ENCODE measurements at regions not wholly inside any gene's neighbourhood (a gene's known extent, or its start where the extent isn't known, plus 50 kb on each side); places are given as distances from the start of the nearest gene placed in this dataset.

DNA sequence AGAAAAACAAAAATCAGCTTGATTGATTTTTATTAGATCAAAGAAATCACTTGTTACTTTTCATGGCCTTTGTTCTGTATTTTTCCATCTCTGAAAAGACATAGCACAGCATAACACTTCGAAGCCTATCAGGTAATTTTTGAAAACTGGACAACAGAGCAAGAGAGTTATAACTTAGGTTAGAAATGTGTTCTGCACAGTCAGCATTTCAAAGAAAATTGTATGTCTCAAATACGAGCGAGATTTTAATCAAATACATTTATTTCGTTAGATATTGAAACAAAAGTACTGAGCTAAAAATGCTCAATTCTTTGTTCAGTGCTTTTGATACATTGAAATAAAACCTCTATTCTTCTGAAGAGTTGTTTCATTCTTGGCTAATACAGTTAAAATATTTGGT lies 144.1 kb upstream of the SLC10A2 start:
- Mint-ChIP-seq H3K4me3 (no peak overlapping the region), H3K27ac (no peak overlapping the region), H3K9me3 (no peaks in the 10 kb centered on the region), H3K36me3 (no peaks in the 10 kb centered on the region), H3K4me1 (no peaks in the 10 kb centered on the region), H3K27me3 (no peaks in the 10 kb centered on the region)
- H3K9me3 ChIP-seq = no peaks in the 10 kb centered on the region
- no peak overlapping the region for H3K4me3 ChIP-seq (ENCODE audit: control insufficient read depth in 1 of 2, extremely low read depth in 1 of 2, low read length in 1 of 2)
- POLR2A ChIA-PET = interaction anchor here in 1 of 2 donors (0.5 kb wide), 1 partner anchor 86 kb away, joined by 4 read pairs; no protein-coding TSS in a partner anchor
- no peak for ATAC-seq (replicated peaks in 1 of 4)
- H3K27me3 ChIP-seq (replicated peaks in 1 of 2; ENCODE audit: control insufficient read depth in 2 of 2, extremely low read depth in 1 of 2, insufficient read depth in 2 of 2, low read length in 1 of 2) = no peaks in the 10 kb centered on the region
- no peaks in the 10 kb centered on the region for H3K4me1 ChIP-seq (ENCODE audit: control insufficient read depth in 1 of 2, extremely low read depth in 1 of 2, insufficient read depth in 2 of 2, low read length in 2 of 2)
- DNase-seq = no peak
- no CpG with 5 or more reads among the region's 4 CpGs for WGBS (ENCODE audit: insufficient coverage)
- no peak overlapping the region for H3K27ac ChIP-seq (ENCODE audit: low read length)
- CTCF ChIA-PET = no interaction called here
- no peaks in the 10 kb centered on the region for H3K36me3 ChIP-seq (ENCODE audit: control insufficient read depth in 2 of 2, extremely low read depth in 1 of 2, insufficient read depth in 1 of 2, low read length in 1 of 2)

GRCh38 chr13:103203735-103204330 lies 137.6 kb upstream of the SLC10A2 start:
- peaks cover 4 to 12% (median 4%) of the 10 kb centered on the region in 3 donors for H3K9me3 Mint-ChIP-seq
- ATAC-seq (replicated peaks in 1 of 4) (no peak), DNase-seq (no peak)
- Histone ChIP-seq H3K9me3 (no peaks in the 10 kb centered on the region), H3K4me3 (ENCODE audit: control insufficient read depth in 1 of 2, extremely low read depth in 1 of 2, low read length in 1 of 2) (no peak overlapping the region), H3K36me3 (ENCODE audit: control insufficient read depth in 2 of 2, extremely low read depth in 1 of 2, insufficient read depth in 1 of 2, low read length in 1 of 2) (no peaks in the 10 kb centered on the region), H3K27me3 (replicated peaks in 1 of 2; ENCODE audit: control insufficient read depth in 2 of 2, extremely low read depth in 1 of 2, insufficient read depth in 2 of 2, low read length in 1 of 2) (no peaks in the 10 kb centered on the region), H3K27ac (ENCODE audit: low read length) (no peak overlapping the region), H3K4me1 (ENCODE audit: control insufficient read depth in 1 of 2, extremely low read depth in 1 of 2, insufficient read depth in 2 of 2, low read length in 2 of 2) (no peaks in the 10 kb centered on the region)
- POLR2A ChIA-PET = no interaction called here
- CTCF ChIA-PET = no interaction called here
- H3K27ac Mint-ChIP-seq = no peak overlapping the region
- H3K4me3 Mint-ChIP-seq = no peak overlapping the region
- H3K27me3 Mint-ChIP-seq = no peaks in the 10 kb centered on the region
- H3K4me1 Mint-ChIP-seq = no peaks in the 10 kb centered on the region
- H3K36me3 Mint-ChIP-seq = no peaks in the 10 kb centered on the region

DNA sequence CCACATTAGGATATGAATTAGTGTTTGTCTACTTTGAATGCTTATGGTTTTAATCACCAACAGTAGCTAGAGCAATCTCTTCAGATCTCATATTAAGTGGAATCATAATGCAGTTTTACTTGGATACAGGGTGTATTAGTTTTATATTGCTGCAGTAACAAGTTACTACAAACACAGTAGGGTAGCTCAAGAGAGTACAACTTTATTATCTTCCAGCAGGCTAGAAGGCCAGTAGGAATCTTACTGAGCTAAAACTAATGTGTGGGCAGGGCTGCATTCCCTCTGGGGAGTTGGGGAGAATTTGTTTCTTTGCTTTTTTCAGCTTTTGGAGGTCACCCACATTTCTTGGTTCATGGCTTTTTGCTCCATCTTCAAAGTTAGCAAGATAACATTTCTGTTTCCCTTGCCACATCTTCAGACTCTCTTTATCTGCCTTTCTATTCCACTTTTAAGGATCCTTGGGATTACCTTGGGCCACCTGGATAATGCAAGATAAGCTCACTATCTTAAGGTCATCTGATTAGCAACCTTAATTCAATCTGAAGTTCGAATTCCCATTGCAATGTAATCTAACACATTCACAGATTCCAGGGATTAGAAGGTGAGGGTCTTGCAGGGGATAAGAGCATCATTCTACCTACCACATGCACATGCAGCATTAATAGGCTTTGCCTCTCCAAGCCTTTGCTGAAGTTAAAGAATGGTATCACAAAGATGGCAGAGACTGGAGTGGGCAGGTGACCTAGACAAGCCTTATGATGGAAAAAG lies 134.1 kb upstream of the SLC10A2 start:
- Histone ChIP-seq H3K27me3 (replicated peaks in 1 of 2; ENCODE audit: control insufficient read depth in 2 of 2, extremely low read depth in 1 of 2, insufficient read depth in 2 of 2, low read length in 1 of 2) (no peaks in the 10 kb centered on the region), H3K4me3 (ENCODE audit: control insufficient read depth in 1 of 2, extremely low read depth in 1 of 2, low read length in 1 of 2) (no peak overlapping the region), H3K4me1 (ENCODE audit: control insufficient read depth in 1 of 2, extremely low read depth in 1 of 2, insufficient read depth in 2 of 2, low read length in 2 of 2) (no peaks in the 10 kb centered on the region), H3K36me3 (ENCODE audit: control insufficient read depth in 2 of 2, extremely low read depth in 1 of 2, insufficient read depth in 1 of 2, low read length in 1 of 2) (no peaks in the 10 kb centered on the region), H3K27ac (ENCODE audit: low read length) (no peak overlapping the region), H3K9me3 (no peaks in the 10 kb centered on the region)
- POLR2A ChIA-PET = no interaction called here
- Mint-ChIP-seq H3K36me3 (no peaks in the 10 kb centered on the region), H3K27ac (no peak overlapping the region), H3K4me1 (no peaks in the 10 kb centered on the region), H3K27me3 (no peaks in the 10 kb centered on the region), H3K9me3 (peaks cover 4 to 12% (median 4%) of the 10 kb centered on the region in 3 donors), H3K4me3 (no peak overlapping the region)
- no CpG with 5 or more reads among the region's 1 CpG for WGBS (ENCODE audit: insufficient coverage)
- DNase-seq (no peak), ATAC-seq (replicated peaks in 1 of 4) (no peak)
- CTCF ChIA-PET = no interaction called here

DNA sequence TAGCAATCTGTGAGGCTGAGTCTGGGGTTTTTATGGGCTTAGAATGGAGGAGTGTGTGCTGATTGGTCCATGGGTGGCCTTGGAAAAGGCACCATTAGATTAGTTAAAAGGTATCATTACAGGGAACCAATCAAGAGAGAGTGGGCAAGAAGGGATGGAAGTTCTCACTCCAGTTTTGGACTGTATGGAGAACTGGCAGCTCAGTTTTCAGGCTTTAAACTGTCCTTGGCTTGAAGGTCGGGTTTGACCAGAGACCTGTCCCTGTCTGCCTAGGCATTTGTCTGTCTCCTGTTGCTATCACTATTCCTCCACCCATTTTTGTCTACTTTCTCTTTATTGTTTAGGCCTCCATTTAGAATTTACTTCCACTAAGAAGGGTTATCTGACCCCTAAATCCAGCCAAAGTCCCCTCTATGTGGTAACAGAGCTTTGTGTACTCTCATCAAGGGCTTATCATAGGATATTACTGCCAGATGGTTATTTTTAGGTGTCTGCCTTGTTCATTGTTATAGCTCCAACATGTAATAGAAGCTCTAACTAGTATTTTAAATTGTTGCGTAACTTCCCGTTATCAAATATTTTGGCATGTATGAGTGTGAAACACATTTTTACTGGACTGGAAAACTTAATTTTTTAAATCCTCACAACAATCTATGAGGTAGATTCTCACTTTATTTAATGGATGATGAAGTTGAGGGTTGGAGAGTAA lies 133.3 kb upstream of the SLC10A2 start:
- H3K36me3 ChIP-seq (ENCODE audit: control insufficient read depth in 2 of 2, extremely low read depth in 1 of 2, insufficient read depth in 1 of 2, low read length in 1 of 2) = no peaks in the 10 kb centered on the region
- H3K27ac Mint-ChIP-seq = no peak overlapping the region
- no peaks in the 10 kb centered on the region for H3K4me1 ChIP-seq (ENCODE audit: control insufficient read depth in 1 of 2, extremely low read depth in 1 of 2, insufficient read depth in 2 of 2, low read length in 2 of 2)
- ChIA-PET CTCF (interaction anchor here in 1 of 2 donors (0.6 kb wide), 1 partner anchor 647 kb away, joined by 3 read pairs; no protein-coding TSS in a partner anchor), POLR2A (no interaction called here)
- no peaks in the 10 kb centered on the region for H3K36me3 Mint-ChIP-seq
- no peak overlapping the region for H3K4me3 ChIP-seq (ENCODE audit: control insufficient read depth in 1 of 2, extremely low read depth in 1 of 2, low read length in 1 of 2)
- H3K27ac ChIP-seq (ENCODE audit: low read length) = no peak overlapping the region
- ATAC-seq (replicated peaks in 1 of 4) (no peak), DNase-seq (no peak)
- no peaks in the 10 kb centered on the region for H3K27me3 ChIP-seq (replicated peaks in 1 of 2; ENCODE audit: control insufficient read depth in 2 of 2, extremely low read depth in 1 of 2, insufficient read depth in 2 of 2, low read length in 1 of 2)
- WGBS (ENCODE audit: insufficient coverage) = 40% methylated on average over 1 of the region's 3 CpGs
- peaks cover 4 to 12% (median 4%) of the 10 kb centered on the region in 3 donors for H3K9me3 Mint-ChIP-seq
- H3K4me3 Mint-ChIP-seq = no peak overlapping the region
- no peaks in the 10 kb centered on the region for H3K9me3 ChIP-seq
- no peaks in the 10 kb centered on the region for H3K4me1 Mint-ChIP-seq
- no peaks in the 10 kb centered on the region for H3K27me3 Mint-ChIP-seq

DNA sequence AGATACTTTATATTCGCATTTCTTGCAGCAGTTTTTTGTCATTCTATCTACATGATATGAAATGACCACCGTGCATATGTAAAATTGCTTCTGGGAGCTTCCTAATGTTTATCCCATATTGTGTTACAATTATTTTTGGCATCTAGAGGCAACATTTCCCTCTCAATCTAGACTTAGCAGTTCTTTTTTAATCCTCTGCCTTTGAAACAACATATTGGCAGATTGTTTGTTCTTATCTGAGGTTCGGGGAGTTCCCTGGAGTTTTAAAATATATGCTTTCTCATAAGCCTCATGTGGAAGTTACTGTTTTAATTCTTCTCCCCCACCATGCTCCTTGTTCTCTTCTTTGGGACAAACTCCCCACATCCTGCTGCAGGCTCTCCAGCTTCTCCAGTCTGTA lies 130.1 kb upstream of the SLC10A2 start:
- H3K27ac Mint-ChIP-seq = no peak overlapping the region
- no peak for DNase-seq
- no peak overlapping the region for H3K4me3 Mint-ChIP-seq
- Histone ChIP-seq H3K4me1 (ENCODE audit: control insufficient read depth in 1 of 2, extremely low read depth in 1 of 2, insufficient read depth in 2 of 2, low read length in 2 of 2) (no peaks in the 10 kb centered on the region), H3K4me3 (ENCODE audit: control insufficient read depth in 1 of 2, extremely low read depth in 1 of 2, low read length in 1 of 2) (no peak overlapping the region), H3K9me3 (no peaks in the 10 kb centered on the region), H3K36me3 (ENCODE audit: control insufficient read depth in 2 of 2, extremely low read depth in 1 of 2, insufficient read depth in 1 of 2, low read length in 1 of 2) (no peaks in the 10 kb centered on the region), H3K27me3 (replicated peaks in 1 of 2; ENCODE audit: control insufficient read depth in 2 of 2, extremely low read depth in 1 of 2, insufficient read depth in 2 of 2, low read length in 1 of 2) (no peaks in the 10 kb centered on the region), H3K27ac (ENCODE audit: low read length) (no peak overlapping the region)
- H3K27me3 Mint-ChIP-seq = no peaks in the 10 kb centered on the region
- H3K9me3 Mint-ChIP-seq = peaks cover 4 to 12% (median 4%) of the 10 kb centered on the region in 3 donors
- ATAC-seq (replicated peaks in 1 of 4) = no peak
- no peaks in the 10 kb centered on the region for H3K4me1 Mint-ChIP-seq
- WGBS (ENCODE audit: insufficient coverage) = no CpG with 5 or more reads among the region's 3 CpGs
- ChIA-PET CTCF (no interaction called here), POLR2A (no interaction called here)
- no peaks in the 10 kb centered on the region for H3K36me3 Mint-ChIP-seq

GRCh38 chr13:103195762-103196161 lies 129.5 kb upstream of the SLC10A2 start:
- WGBS (ENCODE audit: insufficient coverage) = no CpG with 5 or more reads among the region's 1 CpG
- ATAC-seq (replicated peaks in 1 of 4) (no peak), DNase-seq (no peak)
- H3K9me3 Mint-ChIP-seq = peaks cover 4 to 12% (median 4%) of the 10 kb centered on the region in 3 donors
- POLR2A ChIA-PET = no interaction called here
- H3K36me3 Mint-ChIP-seq = no peaks in the 10 kb centered on the region
- H3K4me1 Mint-ChIP-seq = no peaks in the 10 kb centered on the region
- CTCF ChIA-PET = no interaction called here
- no peak overlapping the region for H3K4me3 ChIP-seq (ENCODE audit: control insufficient read depth in 1 of 2, extremely low read depth in 1 of 2, low read length in 1 of 2)
- no peaks in the 10 kb centered on the region for H3K9me3 ChIP-seq
- H3K27me3 ChIP-seq (replicated peaks in 1 of 2; ENCODE audit: control insufficient read depth in 2 of 2, extremely low read depth in 1 of 2, insufficient read depth in 2 of 2, low read length in 1 of 2) = no peaks in the 10 kb centered on the region
- no peaks in the 10 kb centered on the region for H3K36me3 ChIP-seq (ENCODE audit: control insufficient read depth in 2 of 2, extremely low read depth in 1 of 2, insufficient read depth in 1 of 2, low read length in 1 of 2)
- H3K27ac Mint-ChIP-seq = no peak overlapping the region
- H3K27me3 Mint-ChIP-seq = no peaks in the 10 kb centered on the region
- H3K4me3 Mint-ChIP-seq = no peak overlapping the region
- H3K27ac ChIP-seq (ENCODE audit: low read length) = no peak overlapping the region
- no peaks in the 10 kb centered on the region for H3K4me1 ChIP-seq (ENCODE audit: control insufficient read depth in 1 of 2, extremely low read depth in 1 of 2, insufficient read depth in 2 of 2, low read length in 2 of 2)
